NCI-H524 (cell line): ENCODE measurements at regions not wholly inside any gene's neighbourhood (a gene's known extent, or its start where the extent isn't known, plus 50 kb on each side); places are given as distances from the start of the nearest gene placed in this dataset.

Experiments used
- DNase-seq, 2 experiments: peaks; one replicate each; lab custom pipeline; 2025; lab: John Stamatoyannopoulos, UW

GRCh38 chr21:32216293-32216692, 62.6 kb downstream of the MIS18A start:
- no peak for DNase-seq

GRCh38 chr21:32215306-32215685, 63.6 kb downstream of the MIS18A start:
- peak in 1 of 2 experiments; percentile 42 for DNase-seq

DNA sequence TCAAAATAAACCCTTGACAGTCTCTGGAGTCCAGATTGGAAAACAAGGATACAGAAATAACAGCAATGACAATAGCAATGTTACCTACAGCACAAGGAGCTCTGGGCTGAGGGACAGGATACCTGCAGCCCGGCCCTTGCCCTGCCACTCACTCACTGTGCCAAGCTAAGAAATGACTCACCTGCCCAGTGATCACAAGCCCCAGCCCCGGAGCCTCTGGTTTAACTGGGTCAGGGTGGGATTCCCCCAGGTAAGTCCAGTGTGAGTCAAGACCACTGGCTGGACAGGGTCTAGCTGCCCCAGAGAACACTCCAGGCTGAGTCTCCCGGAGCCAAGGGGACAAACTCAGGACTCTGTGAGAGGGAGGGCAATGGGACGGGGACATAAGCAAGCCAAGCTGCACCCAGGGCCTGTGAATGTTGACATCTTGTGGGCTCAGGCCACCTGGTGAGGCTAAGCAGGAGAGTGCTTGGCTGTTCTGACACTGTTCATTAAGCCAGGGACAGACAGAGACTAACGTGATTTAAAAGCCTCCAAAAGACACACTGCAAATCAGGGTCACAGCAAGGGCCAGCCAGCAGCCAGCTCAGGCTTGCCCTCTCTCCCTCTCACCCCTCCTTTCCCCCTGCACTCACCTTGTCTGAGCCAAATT, 64.1 kb downstream of the MIS18A start:
- DNase-seq, result peak in 1 of 2 experiments; percentile 73

GRCh38 chr21:32212116-32212515, 66.7 kb downstream of the MIS18A start:
- no peak for DNase-seq

- no peak for DNase-seq
Observed at GRCh38 chr21:32211306-32211705, 67.5 kb downstream of the MIS18A start.

GRCh38 chr21:32209580-32209979, 69.3 kb downstream of the MIS18A start:
- no peak for DNase-seq

DNA sequence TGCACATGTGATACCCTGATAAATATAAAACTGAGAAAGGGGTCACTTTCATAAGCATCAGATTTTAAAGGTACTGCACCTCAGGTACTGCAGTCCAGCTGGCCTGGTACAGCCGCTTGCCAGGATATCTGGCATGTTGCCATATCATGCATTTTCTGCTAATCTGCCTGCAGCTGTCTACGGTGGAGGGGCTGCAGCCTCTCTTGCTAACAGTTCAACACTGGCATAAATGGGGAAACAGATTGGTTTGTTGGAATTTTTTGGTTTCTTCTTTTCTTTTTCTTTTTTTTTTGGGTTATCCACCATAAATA, 71.5 kb downstream of the MIS18A start:
- DNase-seq, result peak; percentile 81 to 93

DNA sequence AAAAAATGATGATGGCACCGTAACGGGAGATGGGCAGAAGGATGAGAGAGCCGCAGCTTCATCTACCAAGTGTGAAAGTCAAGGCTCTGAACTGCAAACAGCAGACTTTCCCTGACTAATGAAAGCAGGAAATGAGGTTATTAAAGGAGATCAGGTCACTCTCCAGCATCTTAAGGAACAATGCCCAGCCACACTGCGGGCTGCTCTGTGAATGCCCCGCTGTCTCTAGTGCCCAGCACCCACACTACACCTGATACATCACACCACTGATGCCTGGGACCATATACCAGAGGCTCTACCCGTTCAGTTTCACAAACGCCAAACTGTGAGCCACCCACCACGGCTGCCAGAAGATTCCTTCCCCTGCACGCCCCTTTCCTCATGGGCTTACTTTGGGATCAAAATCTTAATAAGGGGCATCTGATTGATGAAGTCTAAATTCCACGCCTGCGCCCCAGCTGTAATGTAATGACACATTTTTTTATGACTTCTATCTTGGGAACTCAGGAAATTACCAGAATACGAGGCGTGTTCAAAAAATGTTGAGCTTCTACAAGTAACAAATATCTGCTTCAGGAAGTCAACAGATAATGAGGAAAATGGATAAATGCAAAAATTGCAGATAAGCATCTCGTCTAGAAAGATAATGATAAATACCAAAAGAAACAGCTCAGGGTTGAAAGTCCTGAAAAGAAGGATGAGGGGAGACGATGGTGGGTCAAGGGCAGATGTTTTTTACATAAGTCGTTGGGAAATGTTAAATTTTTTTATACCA, 72.0 kb downstream of the MIS18A start:
- DNase-seq, result peak; percentile 39 to 41

GRCh38 chr21:32203877-32204480, 74.9 kb downstream of the MIS18A start:
- no peak for DNase-seq

DNA sequence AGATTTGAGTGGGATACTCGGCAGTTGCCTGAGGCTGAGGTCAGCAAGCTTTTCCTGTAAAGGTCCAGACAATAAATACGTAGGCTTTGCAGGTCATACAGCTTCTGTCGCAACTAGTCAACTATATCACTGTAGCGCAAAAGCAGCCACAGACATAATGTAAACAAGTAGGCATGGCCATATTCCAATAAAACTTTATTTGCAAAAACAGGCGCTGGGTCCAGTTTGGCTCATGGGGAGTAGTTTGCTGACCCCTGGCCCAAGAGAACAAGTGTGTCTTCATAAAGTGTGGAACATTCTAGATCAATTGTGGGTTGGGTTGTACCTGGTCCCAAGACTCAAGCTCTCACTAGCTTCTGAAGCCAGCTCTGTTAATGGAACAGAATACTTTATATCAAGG, 78.8 kb downstream of the MIS18A start:
- DNase-seq, result no peak

GRCh38 chr21:32198384-32198783, 80.5 kb downstream of the MIS18A start:
- DNase-seq, result no peak

DNA sequence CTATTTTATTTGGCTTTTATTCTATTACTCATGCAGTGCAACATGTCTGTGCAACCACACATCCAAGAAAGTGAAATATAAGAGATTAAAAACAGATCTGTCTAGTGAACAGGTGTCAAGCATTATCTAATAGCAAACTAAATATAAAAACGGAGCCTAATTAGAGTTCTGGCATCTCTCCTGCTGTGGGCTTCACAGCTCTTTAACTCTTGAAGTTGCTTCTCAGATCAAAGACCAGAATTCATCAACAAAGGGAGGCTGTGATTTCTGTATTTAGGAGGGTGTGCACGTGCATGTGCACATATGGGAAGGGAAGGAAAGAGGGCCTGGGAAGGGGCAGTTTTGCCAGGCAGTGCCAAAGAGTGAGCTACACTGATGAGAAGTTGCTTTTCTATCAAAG, 81.0 kb downstream of the MIS18A start:
- peak; percentile 60 to 90 for DNase-seq

- no peak for DNase-seq
Observed at GRCh38 chr21:32196001-32196400, 82.8 kb downstream of the MIS18A start.

DNA sequence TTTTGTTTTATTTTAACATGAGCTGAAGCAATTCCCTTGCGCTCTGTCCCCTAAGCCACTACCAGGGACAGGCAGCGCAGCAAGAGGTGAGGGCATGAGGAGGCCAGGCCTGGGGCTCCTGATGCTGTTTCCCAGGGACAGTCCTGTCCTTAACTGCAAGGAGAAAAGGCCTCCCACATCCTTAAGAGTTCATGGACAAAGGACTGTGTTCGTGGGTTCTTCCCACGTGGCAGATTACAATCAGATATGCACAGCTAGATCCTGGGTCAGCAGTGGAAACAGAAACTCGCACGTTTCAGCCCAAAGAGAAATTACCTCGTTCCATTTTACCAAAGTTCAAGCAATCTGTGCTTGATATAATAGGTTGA, 85.8 kb downstream of the MIS18A start:
- no peak for DNase-seq

DNA sequence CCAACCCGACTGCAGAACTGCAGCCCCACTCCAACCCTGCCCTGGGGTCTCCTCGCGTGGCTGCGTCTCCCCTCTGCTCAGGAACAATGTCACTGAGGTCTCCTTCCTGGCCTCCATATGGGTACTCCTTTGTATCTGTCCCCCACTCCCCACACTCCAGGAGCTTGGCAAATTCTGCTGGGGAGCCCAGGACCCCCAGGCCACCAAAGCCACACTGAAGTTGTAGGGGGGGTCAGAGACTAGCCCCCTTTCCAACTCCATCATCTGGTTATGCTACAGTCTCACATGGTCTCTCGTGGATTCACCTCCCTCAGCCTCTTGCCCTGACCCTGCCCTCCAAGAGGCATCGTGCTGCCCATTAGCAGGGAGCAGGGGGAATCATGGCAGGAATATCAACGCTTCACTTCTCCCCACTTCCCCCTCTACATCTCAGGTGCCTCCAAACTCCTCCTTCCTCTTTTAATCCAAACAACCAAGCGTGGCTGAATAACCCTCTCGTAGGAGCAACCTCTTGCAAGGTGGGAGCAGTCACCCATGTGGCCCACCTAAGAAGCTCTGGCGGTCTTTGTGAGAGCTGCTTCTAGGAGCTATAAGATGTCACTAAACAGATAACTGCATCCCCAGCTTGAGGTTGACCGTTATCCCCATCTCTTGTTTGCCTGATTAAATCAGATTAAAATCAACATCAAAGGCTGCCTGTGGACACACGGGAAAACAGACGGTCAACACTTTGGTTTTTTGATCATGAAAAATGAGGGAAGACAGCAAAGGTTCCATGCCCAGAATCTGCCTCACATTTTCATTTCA, 86.4 kb downstream of the MIS18A start:
- peak in 1 of 2 experiments; percentile 37 for DNase-seq

DNA sequence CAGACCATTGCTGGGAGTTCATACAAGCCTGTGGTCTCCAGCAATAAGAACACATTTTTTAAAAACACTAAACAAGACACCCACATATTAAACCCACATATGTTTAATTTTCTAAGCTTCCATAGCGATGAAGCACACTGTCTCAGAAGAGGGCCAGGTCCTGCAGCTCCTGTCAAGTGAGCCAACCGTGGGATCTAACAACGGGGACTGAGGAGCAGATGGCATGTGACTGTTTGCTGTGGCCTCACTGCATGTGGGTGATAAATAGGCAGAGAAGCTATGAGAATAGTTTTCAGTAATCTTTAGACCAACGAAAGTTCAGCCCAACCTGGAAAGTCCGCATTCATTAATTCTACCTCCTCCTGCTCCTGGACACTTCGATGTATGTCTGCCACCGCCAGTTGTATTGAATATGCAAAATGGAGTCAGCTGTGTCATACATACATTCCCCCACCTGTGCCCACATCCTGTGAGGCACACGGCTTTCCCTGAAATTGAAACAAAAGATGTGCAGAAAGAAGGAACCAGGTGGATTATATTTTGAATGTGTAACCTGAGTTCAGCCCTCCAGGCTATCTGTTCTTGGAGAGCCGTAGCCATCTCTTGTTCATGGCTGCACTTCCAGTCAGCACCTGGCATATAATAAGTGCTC, 88.2 kb downstream of the MIS18A start:
- DNase-seq, result peak; percentile 25 to 67

DNA sequence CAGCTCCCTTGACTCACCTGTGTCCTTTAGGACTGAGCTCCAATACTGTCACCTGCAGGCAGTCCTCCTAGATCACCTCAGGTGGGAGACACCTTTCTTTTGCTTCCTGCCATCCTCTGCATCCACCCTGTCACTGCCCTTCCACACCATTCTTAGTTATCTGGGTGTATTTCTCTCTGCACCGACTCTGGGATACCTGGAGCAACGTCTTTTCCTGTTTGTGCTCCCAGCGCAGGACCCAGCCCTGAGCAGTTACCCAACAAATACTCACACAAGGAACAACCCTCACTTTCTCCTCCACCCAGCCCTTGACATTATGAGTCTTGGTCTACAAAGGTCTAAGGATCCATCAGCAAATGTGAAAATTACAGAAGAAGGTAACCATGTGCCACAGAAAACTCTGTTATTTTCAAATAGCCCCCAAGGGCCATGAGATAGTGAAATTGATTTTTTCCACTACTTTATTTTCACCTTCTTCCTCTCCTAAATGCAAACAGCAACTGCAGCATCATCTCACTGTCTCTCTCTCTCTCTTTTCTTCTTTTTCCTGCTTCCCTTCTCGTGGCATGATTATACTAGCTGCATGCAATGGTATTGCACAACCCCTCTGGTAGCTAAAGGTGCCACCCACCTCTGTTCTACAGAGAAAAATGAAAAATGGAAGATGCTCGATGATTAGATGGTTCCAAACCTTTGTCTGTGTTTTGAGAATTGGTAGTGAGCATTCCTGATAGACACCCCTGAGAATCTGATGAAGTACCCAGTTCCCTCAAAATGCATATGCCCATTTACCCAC, 89.0 kb downstream of the MIS18A start:
- no peak for DNase-seq

DNA sequence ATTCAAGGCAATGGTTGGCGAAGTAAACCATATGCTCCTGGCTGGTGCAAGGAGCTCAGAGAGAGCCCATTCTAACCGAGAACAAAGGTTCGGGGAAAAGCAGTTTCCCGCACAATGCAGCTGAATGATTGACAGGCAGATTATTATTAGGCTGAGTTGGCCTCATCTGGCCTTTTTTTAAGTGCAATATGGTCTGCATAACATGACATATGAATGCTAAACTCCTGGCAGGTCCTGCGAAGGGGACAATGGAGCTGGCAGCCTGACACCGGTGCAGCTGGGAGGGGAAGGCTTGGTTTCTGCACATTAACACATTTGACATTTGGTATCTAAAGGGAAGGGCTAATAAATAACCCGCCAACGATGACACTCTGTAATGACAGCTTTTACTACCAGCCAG, 92.0 kb downstream of the MIS18A start:
- peak; percentile 99 to 100 for DNase-seq

- no peak for DNase-seq
Observed at GRCh38 chr21:32185726-32186125, 93.1 kb downstream of the MIS18A start.

DNA sequence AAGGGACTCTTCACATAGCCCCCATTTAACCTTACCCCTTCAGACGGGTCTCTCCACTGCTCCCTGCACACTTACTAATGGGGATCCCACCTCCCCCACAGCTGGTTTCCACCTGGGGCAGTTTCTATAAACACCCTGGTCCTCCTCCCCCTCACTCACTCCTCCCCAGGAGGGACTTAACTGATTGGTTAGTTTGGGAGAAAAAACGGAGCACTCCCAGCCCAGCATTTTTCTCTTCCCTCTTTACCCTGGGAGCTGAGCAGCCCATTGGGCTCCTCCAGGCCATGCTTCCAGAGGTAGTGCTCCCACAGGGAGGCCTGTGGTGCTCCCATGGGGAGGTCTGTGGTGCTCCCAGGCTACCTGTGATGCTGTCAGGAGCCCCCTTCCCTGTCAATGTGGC, 93.7 kb downstream of the MIS18A start:
- peak in 1 of 2 experiments; percentile 61 for DNase-seq

GRCh38 chr21:32184485-32184884, 94.4 kb downstream of the MIS18A start:
- peak; percentile 99 for DNase-seq
